Peyer's patch (tissue), 4 donors: ENCODE measurements at regions not wholly inside any gene's neighbourhood (a gene's known extent, or its start where the extent isn't known, plus 50 kb on each side); places are given as distances from the start of the nearest gene placed in this dataset.

Source experiments
- DNase-seq, 3 donors: peaks; one replicate each; pipeline ENCODE4 v3.0.0-alpha.2; 2017 to 2019
- H3K27ac ChIP-seq, 4 donors: fragments of 200-600 bp; sonication (generic); one replicate each; pipeline ENCODE4 v1.5.1; 2016 to 2019
- H3K27me3 ChIP-seq, 2 donors: fragments of 200-600 bp; sonication (generic); one replicate each; pipeline ENCODE4 v1.5.1; 2019
- H3K36me3 ChIP-seq, 3 donors: fragments of 200-600 bp; sonication (generic); one replicate each; pipeline ENCODE4 v1.5.1; 2016 to 2019
- H3K4me1 ChIP-seq, 4 donors: fragments of 200-600 bp; sonication (generic); one replicate each; pipeline ENCODE4 v1.5.1; 2016 to 2019
- H3K4me3 ChIP-seq, 4 donors: fragments of 200-600 bp; sonication (generic); 1 replicate in 3 of 4; 2 replicates in 1 of 4; pipeline ENCODE4 v1.5.1; 2016 to 2019; ENCODE audit warnings: mild to moderate bottlenecking in 1 of 4
- H3K9me3 ChIP-seq, 4 donors: fragments of 200-600 bp; sonication (generic); one replicate each; pipeline ENCODE4 v1.5.1; 2016 to 2019; ENCODE audit warnings: mild to moderate bottlenecking in 1 of 4
- CTCF ChIP-seq, 6 experiments: fragments of 450-650 bp in 4 of 6; fragments of 200-600 bp in 2 of 6; sonication (generic) in 1 of 6; IDR thresholded peaks; one replicate each; pipeline ENCODE4 v1.5.1; 2017 to 2019; ENCODE audit warnings: antibody characterized with exemption in 6 of 6, mild to moderate bottlenecking in 3 of 6, moderate library complexity in 1 of 6
- POLR2A ChIP-seq, 2 donors: fragments of 450-650 bp; IDR thresholded peaks; one replicate each; pipeline ENCODE4 v1.5.1; 2017; ENCODE audit warnings: antibody characterized with exemption in 2 of 2, mild to moderate bottlenecking in 2 of 2, moderate library complexity in 2 of 2

- H3K36me3 ChIP-seq = no peaks in the 10 kb centered on the region
- TF ChIP-seq CTCF (IDR thresholded peaks at IDR 0.05) (no peak), POLR2A (IDR thresholded peaks at IDR 0.05) (no peak)
- no peaks in the 10 kb centered on the region for H3K9me3 ChIP-seq
- no peak overlapping the region for H3K4me3 ChIP-seq
- H3K4me1 ChIP-seq = no peaks in the 10 kb centered on the region
- DNase-seq = no peak
- no peaks in the 10 kb centered on the region for H3K27me3 ChIP-seq
- H3K27ac ChIP-seq = no peak overlapping the region
Measured at GRCh38 chr15:87500240-87500639, 756.3 kb downstream of the NTRK3 start.

- DNase-seq = no peak
- Histone ChIP-seq H3K27ac (no peak overlapping the region), H3K9me3 (no peaks in the 10 kb centered on the region), H3K27me3 (no peaks in the 10 kb centered on the region), H3K36me3 (no peaks in the 10 kb centered on the region), H3K4me1 (no peaks in the 10 kb centered on the region), H3K4me3 (no peak overlapping the region)
- TF ChIP-seq POLR2A (IDR thresholded peaks at IDR 0.05) (no peak), CTCF (IDR thresholded peaks at IDR 0.05) (no peak)
Measured at GRCh38 chr15:87498560-87498959, 758.0 kb downstream of the NTRK3 start.

DNA sequence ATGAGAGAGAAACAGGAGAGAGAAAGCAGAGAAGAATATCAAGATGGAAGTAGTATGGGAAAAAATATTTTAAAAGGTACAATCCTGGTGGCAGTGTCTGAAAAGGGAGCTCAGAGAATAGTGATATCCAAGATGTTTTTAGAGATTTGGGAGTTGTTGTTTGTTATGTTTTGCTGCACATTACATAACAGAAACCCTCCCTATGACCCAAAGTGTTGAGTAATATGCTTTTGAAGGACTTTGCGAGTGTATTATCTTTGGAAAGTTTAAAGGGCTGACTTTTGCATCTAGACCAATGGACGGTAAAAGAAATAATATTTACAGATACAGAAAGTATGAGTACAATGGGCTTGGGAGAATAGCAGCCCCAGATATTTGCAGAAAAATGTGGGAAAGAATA lies 759.7 kb downstream of the NTRK3 start:
- Histone ChIP-seq H3K27me3 (no peaks in the 10 kb centered on the region), H3K4me3 (no peak overlapping the region), H3K4me1 (no peaks in the 10 kb centered on the region), H3K36me3 (no peaks in the 10 kb centered on the region), H3K9me3 (no peaks in the 10 kb centered on the region), H3K27ac (no peak overlapping the region)
- DNase-seq = no peak
- TF ChIP-seq POLR2A (IDR thresholded peaks at IDR 0.05) (no peak), CTCF (IDR thresholded peaks at IDR 0.05) (no peak)

DNA sequence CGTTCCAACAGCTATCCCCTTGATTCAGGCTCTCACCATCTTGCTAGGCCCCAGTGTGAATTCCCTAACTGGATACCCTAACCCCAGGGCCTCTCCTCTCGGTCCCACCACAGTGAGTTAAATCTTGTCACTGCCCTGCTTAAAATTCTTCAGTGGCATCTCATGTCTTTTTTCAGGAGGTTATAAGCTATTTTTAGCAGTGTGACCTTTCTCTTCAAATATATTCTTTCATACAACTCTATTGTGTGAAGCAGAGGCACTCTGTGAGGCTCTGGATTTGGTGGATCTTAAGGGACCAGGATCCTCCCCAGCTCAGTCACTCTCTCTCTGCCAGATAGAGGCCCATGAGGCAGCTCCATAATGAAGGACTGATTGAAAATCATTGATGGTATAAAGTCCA lies 760.4 kb downstream of the NTRK3 start:
- TF ChIP-seq POLR2A (IDR thresholded peaks at IDR 0.05) (no peak), CTCF (IDR thresholded peaks at IDR 0.05) (no peak)
- Histone ChIP-seq H3K27me3 (no peaks in the 10 kb centered on the region), H3K4me1 (no peaks in the 10 kb centered on the region), H3K36me3 (no peaks in the 10 kb centered on the region), H3K4me3 (no peak overlapping the region), H3K27ac (no peak overlapping the region), H3K9me3 (no peaks in the 10 kb centered on the region)
- DNase-seq = no peak

GRCh38 chr15:87493803-87494202 lies 762.7 kb downstream of the NTRK3 start:
- no peaks in the 10 kb centered on the region for H3K27me3 ChIP-seq
- no peaks in the 10 kb centered on the region for H3K36me3 ChIP-seq
- DNase-seq = no peak
- no peak overlapping the region for H3K4me3 ChIP-seq
- H3K27ac ChIP-seq = no peak overlapping the region
- TF ChIP-seq POLR2A (IDR thresholded peaks at IDR 0.05) = no peak
- no peak for TF ChIP-seq CTCF (IDR thresholded peaks at IDR 0.05)
- no peaks in the 10 kb centered on the region for H3K9me3 ChIP-seq
- H3K4me1 ChIP-seq = no peaks in the 10 kb centered on the region

DNA sequence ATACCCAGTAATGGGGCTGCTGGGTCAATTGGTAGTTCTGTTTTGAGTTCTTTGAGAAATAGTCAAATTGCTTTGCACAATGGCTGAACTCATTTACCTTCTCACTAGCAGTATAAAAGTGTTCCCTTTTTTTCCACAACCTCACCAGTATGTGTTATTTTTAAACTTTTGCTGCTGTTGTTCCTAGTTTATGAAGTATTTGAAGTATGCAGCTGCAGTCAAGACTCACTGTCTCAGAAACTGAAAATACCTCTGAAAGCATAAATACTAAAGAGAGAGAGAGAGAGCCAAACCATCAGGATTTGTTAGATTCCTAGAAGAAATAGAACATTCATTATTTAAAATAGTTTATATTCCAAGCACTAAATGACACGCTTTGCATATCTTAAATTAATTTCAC lies 764.2 kb downstream of the NTRK3 start:
- H3K4me3 ChIP-seq = no peak overlapping the region
- H3K4me1 ChIP-seq = no peaks in the 10 kb centered on the region
- no peak for TF ChIP-seq CTCF (IDR thresholded peaks at IDR 0.05)
- no peak for TF ChIP-seq POLR2A (IDR thresholded peaks at IDR 0.05)
- H3K27ac ChIP-seq = no peak overlapping the region
- H3K27me3 ChIP-seq = no peaks in the 10 kb centered on the region
- no peak for DNase-seq
- H3K9me3 ChIP-seq = no peaks in the 10 kb centered on the region
- H3K36me3 ChIP-seq = no peaks in the 10 kb centered on the region
